HG02798 (cell line): ENCODE measurements at regions not wholly inside any gene's neighbourhood (a gene's known extent, or its start where the extent isn't known, plus 50 kb on each side); places are given as distances from the start of the nearest gene placed in this dataset.
A peak's percentile ranks its signal among the peaks of the same experiment; 100 is the strongest.
"Not testable (repeated sequence)": the region's sequence is repeated elsewhere in the genome, so short reads cannot be mapped to it uniquely, and the experiment has no call there.

Source experiments
- ATAC-seq: cut with Tn5 transposase; IDR thresholded peaks from one replicate; pipeline ENCODE4 v1.9.1; 2021; ENCODE audit warnings: mild to moderate bottlenecking; ENCODE audit not compliant: unreplicated experiment, poor library complexity

- not testable (repeated sequence) for ATAC-seq
Observed at GRCh38 chr9:66824169-66824568, 76.4 kb upstream of the ZNF658 start.

DNA sequence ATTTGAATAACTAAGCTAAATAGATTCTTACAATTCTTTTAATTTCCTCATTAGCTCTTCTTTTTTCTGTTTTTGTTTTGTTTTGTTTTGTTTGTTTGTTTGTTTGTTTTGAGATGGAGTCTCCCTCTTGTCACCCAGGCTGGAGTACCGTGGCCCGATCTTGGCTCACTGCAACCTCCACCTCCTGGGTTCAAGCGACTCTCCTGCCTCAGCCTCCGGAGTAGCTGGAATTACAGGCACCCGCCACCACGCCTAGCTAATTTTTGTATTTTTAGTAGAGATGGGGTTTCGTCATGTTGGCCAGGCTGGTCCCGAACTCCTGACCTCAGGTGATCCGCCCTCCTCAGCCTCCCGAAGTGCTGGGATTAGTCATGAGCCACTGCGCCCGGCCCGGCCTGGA, 70.7 kb upstream of the ZNF658 start:
- not testable (repeated sequence) for ATAC-seq

DNA sequence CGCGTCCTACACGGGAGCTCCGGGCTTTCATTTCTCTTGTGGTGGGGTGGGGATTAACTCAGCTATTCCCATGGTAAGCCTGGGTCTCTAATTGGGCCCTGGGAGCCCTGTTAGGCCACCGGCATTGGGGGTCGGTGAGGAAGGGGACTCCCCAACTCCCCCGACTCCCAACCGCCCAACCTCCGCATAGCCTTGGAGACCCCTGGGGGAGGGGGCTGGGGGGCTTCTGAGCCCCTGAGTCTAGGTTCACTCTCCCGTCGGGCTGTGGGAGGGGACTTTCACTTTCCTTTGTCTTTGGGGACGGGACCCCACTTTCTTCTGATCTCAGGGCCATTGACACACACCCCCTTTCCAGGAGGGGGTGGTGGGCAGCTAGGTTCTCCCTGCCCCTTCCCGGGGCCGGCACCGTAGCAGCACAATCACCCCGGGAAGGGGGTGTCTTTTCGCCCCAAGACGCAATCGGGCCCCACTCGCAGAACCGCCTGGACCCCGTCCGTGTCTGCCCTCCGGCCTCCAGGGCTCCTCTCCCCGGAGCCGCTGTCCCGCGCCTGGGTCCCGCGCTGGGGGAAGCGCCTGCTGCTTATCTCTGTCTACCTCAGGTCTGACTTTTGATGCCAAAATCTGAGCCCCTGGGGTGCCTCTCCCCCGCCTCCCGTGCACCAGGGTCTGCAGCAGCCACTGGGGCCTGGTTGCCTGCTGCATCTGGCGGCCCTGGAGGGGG, 69.6 kb upstream of the ZNF658 start:
- ATAC-seq: not testable (repeated sequence)

DNA sequence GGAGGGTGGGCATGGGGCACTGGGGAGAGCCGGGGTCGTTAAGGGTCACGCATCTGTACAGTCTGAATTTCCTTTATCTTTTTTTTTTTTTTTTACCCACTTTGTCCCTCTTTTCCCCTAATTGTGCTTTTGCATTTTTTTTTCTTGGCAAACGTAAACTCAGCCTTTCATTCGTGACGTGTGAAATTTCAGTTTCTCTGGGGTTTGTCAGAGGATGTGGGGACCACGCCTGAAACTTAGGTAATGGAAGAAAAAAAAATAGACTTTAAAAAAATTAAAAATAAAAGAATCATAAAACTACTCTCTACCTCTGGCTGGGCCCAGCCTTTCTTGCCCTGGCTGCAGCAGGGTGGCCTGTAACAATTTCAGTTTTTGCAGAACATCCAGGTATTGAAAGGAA, 68.3 kb upstream of the ZNF658 start:
- peak; percentile 34 for ATAC-seq

DNA sequence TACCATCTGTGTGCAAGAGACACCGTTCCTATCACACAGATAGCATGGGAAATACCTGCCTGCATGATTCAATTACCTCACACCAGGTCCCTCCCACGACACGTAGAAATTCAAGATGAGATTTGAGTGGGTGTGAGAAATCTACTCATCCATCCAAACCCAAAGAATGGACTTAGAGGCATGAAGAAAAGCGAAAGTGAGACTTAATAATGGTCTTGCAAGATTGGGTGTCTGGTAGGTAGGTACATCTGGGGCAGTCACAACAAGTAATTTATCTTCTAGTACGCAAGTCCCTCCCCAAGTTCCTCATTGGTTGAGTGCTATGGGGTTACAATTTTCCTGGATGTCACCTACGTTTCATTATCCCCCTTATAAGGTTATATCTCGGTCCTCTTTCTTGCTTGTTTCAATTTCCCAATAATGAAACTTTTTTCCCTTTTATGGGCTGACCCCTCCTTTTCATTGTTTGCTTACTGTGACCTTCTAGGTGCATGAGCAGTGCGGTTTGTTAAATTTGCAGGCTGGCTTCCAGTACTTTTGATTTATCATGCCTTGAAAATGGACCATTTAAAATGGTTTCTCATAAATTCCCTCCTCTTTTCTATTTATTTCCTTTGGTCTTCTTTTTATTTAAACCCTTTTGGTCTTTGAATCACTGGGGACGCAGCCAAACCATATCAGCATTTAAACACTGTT, 63.1 kb upstream of the ZNF658 start:
- not testable (repeated sequence) for ATAC-seq
